HG03439 (cell line): ENCODE measurements at regions not wholly inside any gene's neighbourhood (a gene's known extent, or its start where the extent isn't known, plus 50 kb on each side); places are given as distances from the start of the nearest gene placed in this dataset.

ENCODE experiments used
- ATAC-seq: cut with Tn5 transposase; IDR thresholded peaks from one replicate; pipeline ENCODE4 v1.9.1; 2021; ENCODE audit warnings: mild to moderate bottlenecking, moderate library complexity; ENCODE audit not compliant: unreplicated experiment

DNA sequence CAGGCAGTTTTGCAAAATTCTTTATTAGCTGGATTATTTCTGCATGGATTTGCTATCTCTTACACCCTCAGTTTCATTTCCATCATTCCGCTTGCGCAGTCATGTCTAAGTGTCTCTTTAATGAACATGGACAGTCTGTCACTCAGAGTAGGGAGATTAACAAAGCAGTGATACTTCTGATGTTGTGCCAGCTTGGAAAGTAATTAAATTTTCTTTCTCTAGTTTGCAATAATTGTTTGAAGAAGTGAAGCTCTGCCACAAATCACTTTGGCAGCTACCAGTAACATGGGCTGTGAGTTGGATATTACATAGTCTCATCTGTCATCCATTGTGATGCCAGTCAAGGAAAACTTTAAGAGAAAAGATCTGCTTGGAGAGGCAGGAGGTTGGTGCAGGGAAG, 324.8 kb upstream of the NWD2 start:
- no peak for ATAC-seq

- no peak for ATAC-seq
Observed at GRCh38 chr4:36921476-36922216, 322.9 kb upstream of the NWD2 start.

DNA sequence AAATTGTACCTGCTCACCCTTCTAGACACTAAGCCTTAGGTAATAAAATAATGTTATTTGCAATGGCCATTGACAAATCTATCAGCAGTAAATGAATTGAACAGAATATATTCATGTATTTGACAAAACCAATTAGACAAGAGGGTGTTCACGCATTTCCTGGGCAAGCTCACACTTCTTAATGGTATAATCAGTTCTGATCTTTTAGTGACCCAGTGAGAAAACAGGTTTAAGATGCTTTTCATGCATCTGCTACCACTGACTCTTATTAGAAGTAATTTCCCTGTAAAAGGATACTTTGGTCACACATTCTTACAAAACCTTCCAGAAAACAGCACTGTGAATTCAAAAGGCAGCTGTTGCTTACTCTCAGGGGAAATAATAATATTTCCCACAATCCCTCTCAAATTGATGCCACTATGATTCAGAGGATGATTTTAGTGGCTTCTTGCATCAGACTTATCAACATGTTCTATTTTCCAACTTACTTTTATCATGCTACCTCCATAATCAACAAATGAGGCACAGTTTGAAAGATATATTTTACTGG, 313.9 kb upstream of the NWD2 start:
- no peak for ATAC-seq

DNA sequence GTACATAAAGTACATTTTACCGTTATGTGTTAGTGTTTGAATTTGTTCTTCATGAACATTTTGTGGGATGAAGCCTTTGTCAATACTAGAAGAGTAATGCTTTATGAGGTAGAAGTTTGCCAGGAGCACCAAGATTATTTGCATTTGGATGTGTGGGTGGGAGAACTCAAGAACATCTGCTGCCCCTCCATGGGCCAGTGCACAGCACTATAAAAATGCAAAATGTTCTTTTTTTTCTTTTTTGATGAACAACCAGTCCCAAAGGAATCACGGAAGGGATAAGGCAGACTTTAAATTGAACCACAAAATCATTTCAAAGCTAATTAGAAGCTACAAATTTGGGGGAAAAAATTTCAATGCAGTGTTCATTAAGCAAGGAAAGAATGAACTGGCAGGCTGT, 300.3 kb upstream of the NWD2 start:
- ATAC-seq = no peak

GRCh38 chr4:36961420-36961819, 283.1 kb upstream of the NWD2 start:
- ATAC-seq = no peak

GRCh38 chr4:36966756-36967460, 277.6 kb upstream of the NWD2 start:
- ATAC-seq = no peak

GRCh38 chr4:36979533-36979932, 265.0 kb upstream of the NWD2 start:
- no peak for ATAC-seq

GRCh38 chr4:36990128-36990872, 254.2 kb upstream of the NWD2 start:
- ATAC-seq = peak; percentile 86

GRCh38 chr4:36997727-36998126, 246.8 kb upstream of the NWD2 start:
- ATAC-seq = no peak

DNA sequence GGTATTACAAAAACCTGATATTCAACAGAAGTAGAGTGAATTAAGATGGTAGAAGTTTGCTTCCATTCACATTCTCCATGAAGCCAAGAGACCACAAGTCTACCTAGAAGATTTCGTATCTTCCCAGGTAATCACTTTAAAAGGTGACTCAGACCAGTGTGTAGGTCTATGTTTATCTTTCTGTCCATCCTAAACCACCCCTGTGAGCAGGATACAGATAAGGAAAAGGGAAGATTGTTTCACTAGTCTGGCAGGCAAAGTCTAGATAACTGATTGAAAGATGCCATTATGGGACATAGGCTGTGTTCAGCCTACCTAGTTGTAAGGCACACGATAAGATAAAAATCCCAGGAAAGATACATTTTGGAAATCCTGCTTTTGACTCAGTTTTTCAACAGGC, 244.3 kb upstream of the NWD2 start:
- ATAC-seq = no peak

GRCh38 chr4:37001688-37002436, 242.7 kb upstream of the NWD2 start:
- ATAC-seq = no peak

- ATAC-seq = no peak
Observed at GRCh38 chr4:37002625-37003024, 241.9 kb upstream of the NWD2 start.

DNA sequence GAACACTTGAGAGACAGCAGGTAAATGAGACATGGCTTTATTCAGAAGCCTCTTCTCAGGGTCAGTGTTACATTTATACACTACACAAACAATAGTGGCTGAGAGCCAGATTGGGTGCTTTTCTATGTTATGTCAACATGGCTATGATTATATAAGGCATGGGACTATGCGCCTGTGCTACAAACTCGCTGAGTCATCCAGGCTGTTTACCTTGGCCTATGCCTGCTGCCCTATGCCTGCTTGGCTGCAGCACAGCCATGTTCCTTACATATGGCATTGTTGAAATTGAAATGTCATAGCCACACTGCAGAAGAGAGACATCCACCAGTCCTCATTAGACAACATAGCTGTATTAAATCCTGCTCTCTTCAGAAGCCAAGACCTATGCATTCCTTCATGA, 236.3 kb upstream of the NWD2 start:
- ATAC-seq = no peak

- no peak for ATAC-seq
Observed at GRCh38 chr4:37014584-37014983, 230.0 kb upstream of the NWD2 start.

DNA sequence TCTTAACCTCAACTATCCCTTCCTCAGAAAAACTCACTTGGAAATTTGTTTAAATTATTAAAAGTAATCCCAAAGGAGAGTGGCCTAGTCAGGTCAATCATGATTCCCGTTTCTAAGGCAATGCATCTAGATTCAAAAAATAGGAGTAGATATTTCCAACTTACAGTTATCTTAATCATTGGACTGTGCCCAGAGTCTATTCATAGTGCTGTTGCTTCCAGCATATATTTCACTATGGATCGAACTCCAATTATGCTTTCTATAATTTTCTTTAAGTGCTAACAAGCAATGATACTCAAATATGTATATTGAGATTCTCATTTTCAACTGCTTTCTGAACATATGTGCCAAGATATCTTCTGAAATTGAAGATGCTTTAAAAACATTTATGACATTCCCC, 229.2 kb upstream of the NWD2 start:
- no peak for ATAC-seq

GRCh38 chr4:37023504-37023903, 221.0 kb upstream of the NWD2 start:
- no peak for ATAC-seq

- no peak for ATAC-seq
Observed at GRCh38 chr4:37023996-37024395, 220.5 kb upstream of the NWD2 start.

- no peak for ATAC-seq
Observed at GRCh38 chr4:37040816-37041215, 203.7 kb upstream of the NWD2 start.

GRCh38 chr4:37043342-37043741, 201.2 kb upstream of the NWD2 start:
- no peak for ATAC-seq

- ATAC-seq = no peak
Observed at GRCh38 chr4:37051111-37051510, 193.4 kb upstream of the NWD2 start.

DNA sequence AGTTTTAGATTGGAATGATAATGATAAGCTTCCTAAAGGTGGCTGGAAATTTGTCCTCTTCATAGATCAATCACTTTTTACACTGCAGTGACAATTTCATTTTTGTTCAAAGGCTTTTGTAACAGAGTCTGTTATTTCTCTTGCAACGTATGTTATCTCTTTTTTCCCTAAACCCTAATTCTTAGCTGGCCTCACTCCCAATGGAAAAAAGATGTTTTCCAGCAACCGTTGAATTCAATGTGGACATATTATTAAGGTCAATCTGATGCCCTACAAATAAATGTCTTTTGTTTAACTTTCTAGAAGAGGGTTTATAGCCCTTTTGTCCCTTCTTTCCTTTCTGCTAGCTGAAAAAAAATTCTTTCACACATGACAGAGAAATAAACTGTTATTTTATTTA, 192.7 kb upstream of the NWD2 start:
- no peak for ATAC-seq
